CD4-positive, alpha-beta T cell (primary cell): ENCODE measurements at regions not wholly inside any gene's neighbourhood (a gene's known extent, or its start where the extent isn't known, plus 50 kb on each side); places are given as distances from the start of the nearest gene placed in this dataset.

Experiments used
- ATAC-seq: fragments of 200-7000 bp; cut with Tn5 transposase; one replicate; pipeline ENCODE4 v1.10.0; 2022; ENCODE audit warnings: mild to moderate bottlenecking; ENCODE audit not compliant: poor library complexity
- CTCF ChIA-PET: fragments of 350-600 bp; sonication (Branson Sonifier 250); formaldehyde crosslinking; loops from one replicate; lab custom pipeline; 2021; ENCODE audit warnings: antibody characterized with exemption, inconsistent platforms; lab: Charles Lee
- POLR2A ChIA-PET: fragments of 350-600 bp; sonication (Branson Sonifier 250); formaldehyde crosslinking; loops from one replicate; lab custom pipeline; 2021; ENCODE audit warnings: antibody characterized with exemption, inconsistent platforms; lab: Charles Lee
- DNase-seq, 14 experiments: peaks; one replicate each; pipeline ENCODE4 v3.0.0-alpha.2; 2013 to 2020; ENCODE audit warnings: mixed read lengths in 2 of 14
- H3K27ac ChIP-seq, 2 donors: one replicate each; pipeline versions ENCODE4 v1.5.1 to v1.7.0; 2013; ENCODE audit warnings: low read length in 2 of 2, low read depth in 1 of 2, mild to moderate bottlenecking in 1 of 2
- H3K27me3 ChIP-seq, 2 experiments: 1 replicate in 1 of 2; 2 replicates in 1 of 2; pipeline versions ENCODE4 v1.6.1 to v1.7.0; 2013; ENCODE audit warnings: low read length in 2 of 2, control low read depth in 1 of 2, mild to moderate bottlenecking in 1 of 2, moderate library complexity in 1 of 2; ENCODE audit not compliant: insufficient read depth in 2 of 2, control insufficient read depth in 1 of 2
- H3K36me3 ChIP-seq: one replicate; pipeline ENCODE4 v1.6.1; 2013; ENCODE audit warnings: low read length, control low read depth; ENCODE audit not compliant: insufficient read depth
- H3K4me1 ChIP-seq: one replicate; pipeline ENCODE4 v1.6.1; 2013; ENCODE audit warnings: low read length, control low read depth; ENCODE audit not compliant: insufficient read depth
- H3K4me3 ChIP-seq: one replicate; pipeline ENCODE4 v1.5.1; 2013; ENCODE audit warnings: mild to moderate bottlenecking, low read length, moderate library complexity
- H3K9me3 ChIP-seq, 2 experiments: 1 replicate in 1 of 2; 2 replicates in 1 of 2; pipeline versions ENCODE4 v1.6.1 to v1.7.0; 2013; ENCODE audit warnings: low read length in 2 of 2, mild to moderate bottlenecking in 2 of 2, control low read depth in 1 of 2, moderate library complexity in 1 of 2; ENCODE audit not compliant: control insufficient read depth in 1 of 2, insufficient read depth in 1 of 2
- H3K27ac Mint-ChIP-seq: one replicate; pipeline ENCODE4 v1.8.0; 2020; ENCODE audit warnings: mixed read lengths
- H3K27me3 Mint-ChIP-seq: one replicate; pipeline ENCODE4 v1.8.0; 2021; ENCODE audit warnings: mixed read lengths
- H3K36me3 Mint-ChIP-seq: one replicate; pipeline ENCODE4 v1.8.0; 2021; ENCODE audit warnings: low read depth, mixed read lengths
- H3K4me1 Mint-ChIP-seq: one replicate; pipeline ENCODE4 v1.8.0; 2021; ENCODE audit warnings: low read depth, mixed read lengths
- H3K4me3 Mint-ChIP-seq: one replicate; pipeline ENCODE4 v1.8.0; 2020; ENCODE audit warnings: mild to moderate bottlenecking, mixed read lengths
- H3K9me3 Mint-ChIP-seq: one replicate; pipeline ENCODE4 v1.8.0; 2020; ENCODE audit warnings: mixed read lengths
- CTCF ChIP-seq: fragments of 200-600 bp; IDR thresholded peaks from one replicate; pipeline ENCODE4 v1.8.0; 2022; ENCODE audit warnings: antibody characterized with exemption, mild to moderate bottlenecking
- intact Hi-C, 2 experiments: fragments of 100-400 bp; cut with DNase I in 1 of 2; cut with micrococcal nuclease in 1 of 2; formaldehyde crosslinking; loops; one replicate each; pipeline versions ENCODE4 v1.15.1 to v1.9.0; 2023 to 2025; cut with DNase I, micrococcal nuclease

GRCh38 chr5:23027331-23027730 lies 174.2 kb upstream of the CDH12 start:
- Mint-ChIP-seq H3K4me1 (no peaks in the 10 kb centered on the region), H3K27ac (no peak overlapping the region), H3K27me3 (no peaks in the 10 kb centered on the region), H3K36me3 (no peaks in the 10 kb centered on the region), H3K9me3 (no peaks in the 10 kb centered on the region), H3K4me3 (no peak overlapping the region)
- ChIA-PET CTCF (no interaction called here), POLR2A (no interaction called here)
- Histone ChIP-seq H3K27me3 (no peaks in the 10 kb centered on the region), H3K36me3 (no peaks in the 10 kb centered on the region), H3K4me1 (no peaks in the 10 kb centered on the region), H3K9me3 (no peaks in the 10 kb centered on the region), H3K4me3 (no peak overlapping the region), H3K27ac (no peak overlapping the region)
- ATAC-seq (no peak), DNase-seq (no peak)
- intact Hi-C loops: no loop called here
- no peak for TF ChIP-seq CTCF

GRCh38 chr5:23026252-23027170 lies 173.4 kb upstream of the CDH12 start:
- no peaks in the 10 kb centered on the region for H3K4me1 ChIP-seq
- no peaks in the 10 kb centered on the region for H3K27me3 ChIP-seq
- no peaks in the 10 kb centered on the region for H3K9me3 ChIP-seq
- intact Hi-C loops: no loop called here
- no peak for ATAC-seq
- H3K36me3 Mint-ChIP-seq: no peaks in the 10 kb centered on the region
- no peak overlapping the region for H3K27ac Mint-ChIP-seq
- no peak for DNase-seq
- no peak overlapping the region for H3K27ac ChIP-seq
- no peaks in the 10 kb centered on the region for H3K27me3 Mint-ChIP-seq
- CTCF ChIA-PET: no interaction called here
- H3K4me1 Mint-ChIP-seq: no peaks in the 10 kb centered on the region
- no peaks in the 10 kb centered on the region for H3K36me3 ChIP-seq
- no peak for TF ChIP-seq CTCF
- H3K4me3 ChIP-seq: no peak overlapping the region
- POLR2A ChIA-PET: no interaction called here
- no peak overlapping the region for H3K4me3 Mint-ChIP-seq
- no peaks in the 10 kb centered on the region for H3K9me3 Mint-ChIP-seq

GRCh38 chr5:23025629-23026233 lies 172.6 kb upstream of the CDH12 start:
- Mint-ChIP-seq H3K4me3 (no peak overlapping the region), H3K27ac (no peak overlapping the region), H3K36me3 (no peaks in the 10 kb centered on the region), H3K4me1 (no peaks in the 10 kb centered on the region), H3K9me3 (no peaks in the 10 kb centered on the region), H3K27me3 (no peaks in the 10 kb centered on the region)
- no peak for TF ChIP-seq CTCF
- ChIA-PET CTCF (no interaction called here), POLR2A (no interaction called here)
- no peaks in the 10 kb centered on the region for H3K36me3 ChIP-seq
- H3K9me3 ChIP-seq: no peaks in the 10 kb centered on the region
- DNase-seq: no peak
- ATAC-seq: no peak
- no peak overlapping the region for H3K27ac ChIP-seq
- intact Hi-C loops: no loop called here
- H3K27me3 ChIP-seq: no peaks in the 10 kb centered on the region
- no peaks in the 10 kb centered on the region for H3K4me1 ChIP-seq
- H3K4me3 ChIP-seq: no peak overlapping the region
